ENCODE measurements at regions not wholly inside any gene's neighbourhood (a gene's known extent, or its start where the extent isn't known, plus 50 kb on each side); places are given as distances from the start of the nearest gene placed in this dataset.

DNA sequence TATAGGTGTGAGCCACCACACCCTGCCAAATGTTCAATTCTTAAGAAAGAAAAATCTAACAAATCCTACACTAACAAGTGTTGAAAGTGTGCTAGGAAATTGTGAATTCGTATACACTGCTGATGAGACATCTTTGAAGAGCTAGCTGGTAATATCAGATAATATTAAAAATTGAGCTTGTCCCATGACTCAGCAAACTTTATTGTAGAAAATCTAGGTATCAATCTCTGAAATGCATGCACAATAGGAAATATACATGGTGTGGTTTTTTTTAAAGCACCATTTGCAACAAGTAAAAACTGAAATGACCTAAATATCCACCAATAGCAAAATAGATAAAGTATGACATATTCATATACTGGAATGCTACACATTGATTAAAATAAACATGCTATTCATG lies 110.1 kb upstream of the NXT1 start (continued):
- TF ChIP-seq BHLHE40 (IDR thresholded peaks at IDR 0.05; ENCODE audit: borderline replicate concordance in 1 of 2, low read depth in 2 of 2, low read length in 1 of 2) (no peak), MTA3 (IDR thresholded peaks at IDR 0.05; ENCODE audit: borderline replicate concordance, low read length) (no peak), SMARCA5 (IDR thresholded peaks at IDR 0.05) (no peak)
- TF ChIP-seq, protein P1, sequence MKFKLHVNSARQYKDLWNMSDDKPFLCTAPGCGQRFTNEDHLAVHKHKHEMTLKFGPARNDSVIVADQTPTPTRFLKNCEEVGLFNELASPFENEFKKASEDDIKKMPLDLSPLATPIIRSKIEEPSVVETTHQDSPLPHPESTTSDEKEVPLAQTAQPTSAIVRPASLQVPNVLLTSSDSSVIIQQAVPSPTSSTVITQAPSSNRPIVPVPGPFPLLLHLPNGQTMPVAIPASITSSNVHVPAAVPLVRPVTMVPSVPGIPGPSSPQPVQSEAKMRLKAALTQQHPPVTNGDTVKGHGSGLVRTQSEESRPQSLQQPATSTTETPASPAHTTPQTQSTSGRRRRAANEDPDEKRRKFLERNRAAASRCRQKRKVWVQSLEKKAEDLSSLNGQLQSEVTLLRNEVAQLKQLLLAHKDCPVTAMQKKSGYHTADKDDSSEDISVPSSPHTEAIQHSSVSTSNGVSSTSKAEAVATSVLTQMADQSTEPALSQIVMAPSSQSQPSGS (IDR thresholded peaks at IDR 0.05; ENCODE audit: low read length): no peak

DNA sequence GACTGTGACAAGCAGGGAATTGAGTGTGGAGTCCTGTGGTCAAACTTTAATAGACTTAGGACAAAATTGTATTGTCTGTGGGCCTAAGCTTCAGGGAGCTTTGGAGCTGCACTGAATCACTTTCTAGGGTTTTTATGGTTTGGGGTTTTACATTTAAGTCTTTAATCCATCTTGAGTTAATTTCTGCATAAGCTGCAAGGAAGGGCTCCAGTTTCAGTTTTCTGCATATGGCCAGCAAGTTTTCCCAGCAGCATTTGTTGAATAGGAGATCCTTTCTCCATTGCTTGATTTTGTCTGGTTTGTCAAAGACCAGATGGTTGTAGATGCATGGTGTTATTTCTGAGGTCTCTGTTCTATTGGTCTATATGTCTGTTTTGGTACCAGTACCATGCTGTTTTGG lies 113.4 kb upstream of the NXT1 start:
- no TSS peak for BruUV-seq (replicated peaks)
- no peak for ATAC-seq
- H3K9ac ChIP-seq (ENCODE audit: control insufficient read depth, insufficient read depth, low read length): no peak overlapping the region
- TF ChIP-seq CHD1 (IDR thresholded peaks at IDR 0.05; ENCODE audit: low read depth, low read length): no peak
- TF ChIP-seq TCF12 (IDR thresholded peaks at IDR 0.05; ENCODE audit: low read depth, low read length): no peak
- TF ChIP-seq MEF2A (IDR thresholded peaks at IDR 0.05; ENCODE audit: insufficient read depth, low read depth, low read length): no peak
- no peak for TF ChIP-seq ATF7 (IDR thresholded peaks at IDR 0.05; ENCODE audit: low read depth)
- no peak for TF ChIP-seq ASH2L (IDR thresholded peaks at IDR 0.05; ENCODE audit: borderline replicate concordance, low read depth)
- no peak for TF ChIP-seq ZNF274 (IDR thresholded peaks at IDR 0.05; ENCODE audit: insufficient read depth, insufficient read length)
- TF ChIP-seq RELA (IDR thresholded peaks at IDR 0.05; ENCODE audit: borderline replicate concordance, partially characterized antibody): no peak
- no peak for TF ChIP-seq STAT1 (conservative IDR thresholded peaks at IDR 0.05)
- TF ChIP-seq ZNF24 (IDR thresholded peaks at IDR 0.05): no peak
- no peak for TF ChIP-seq RAD21 (IDR thresholded peaks at IDR 0.05; ENCODE audit: insufficient read depth, low read depth, low read length)
- TF ChIP-seq, protein P1 (IDR thresholded peaks at IDR 0.05; ENCODE audit: low read length): no peak
- TF ChIP-seq NR2F1 (conservative IDR thresholded peaks at IDR 0.05): no peak
- no peak for TF ChIP-seq IRF4 (IDR thresholded peaks at IDR 0.05; ENCODE audit: low read depth, low read length)
- TF ChIP-seq EP300 (IDR thresholded peaks at IDR 0.05; ENCODE audit: borderline replicate concordance in 1 of 2, control insufficient read depth in 1 of 2, low read depth in 2 of 2, low read length in 2 of 2): no peak
- TF ChIP-seq, protein P2, sequence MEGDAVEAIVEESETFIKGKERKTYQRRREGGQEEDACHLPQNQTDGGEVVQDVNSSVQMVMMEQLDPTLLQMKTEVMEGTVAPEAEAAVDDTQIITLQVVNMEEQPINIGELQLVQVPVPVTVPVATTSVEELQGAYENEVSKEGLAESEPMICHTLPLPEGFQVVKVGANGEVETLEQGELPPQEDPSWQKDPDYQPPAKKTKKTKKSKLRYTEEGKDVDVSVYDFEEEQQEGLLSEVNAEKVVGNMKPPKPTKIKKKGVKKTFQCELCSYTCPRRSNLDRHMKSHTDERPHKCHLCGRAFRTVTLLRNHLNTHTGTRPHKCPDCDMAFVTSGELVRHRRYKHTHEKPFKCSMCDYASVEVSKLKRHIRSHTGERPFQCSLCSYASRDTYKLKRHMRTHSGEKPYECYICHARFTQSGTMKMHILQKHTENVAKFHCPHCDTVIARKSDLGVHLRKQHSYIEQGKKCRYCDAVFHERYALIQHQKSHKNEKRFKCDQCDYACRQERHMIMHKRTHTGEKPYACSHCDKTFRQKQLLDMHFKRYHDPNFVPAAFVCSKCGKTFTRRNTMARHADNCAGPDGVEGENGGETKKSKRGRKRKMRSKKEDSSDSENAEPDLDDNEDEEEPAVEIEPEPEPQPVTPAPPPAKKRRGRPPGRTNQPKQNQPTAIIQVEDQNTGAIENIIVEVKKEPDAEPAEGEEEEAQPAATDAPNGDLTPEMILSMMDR (IDR thresholded peaks at IDR 0.05 in 2 of 3, conservative IDR thresholded peaks at IDR 0.05 in 1 of 3; ENCODE audit: control insufficient read depth in 2 of 3, extremely low read depth in 1 of 3, insufficient read depth in 1 of 3, low read depth in 3 of 3, low read length in 3 of 3): no peak
- no peak for TF ChIP-seq BHLHE40 (IDR thresholded peaks at IDR 0.05; ENCODE audit: borderline replicate concordance in 1 of 2, low read depth in 2 of 2, low read length in 1 of 2)
- TF ChIP-seq, protein P3, sequence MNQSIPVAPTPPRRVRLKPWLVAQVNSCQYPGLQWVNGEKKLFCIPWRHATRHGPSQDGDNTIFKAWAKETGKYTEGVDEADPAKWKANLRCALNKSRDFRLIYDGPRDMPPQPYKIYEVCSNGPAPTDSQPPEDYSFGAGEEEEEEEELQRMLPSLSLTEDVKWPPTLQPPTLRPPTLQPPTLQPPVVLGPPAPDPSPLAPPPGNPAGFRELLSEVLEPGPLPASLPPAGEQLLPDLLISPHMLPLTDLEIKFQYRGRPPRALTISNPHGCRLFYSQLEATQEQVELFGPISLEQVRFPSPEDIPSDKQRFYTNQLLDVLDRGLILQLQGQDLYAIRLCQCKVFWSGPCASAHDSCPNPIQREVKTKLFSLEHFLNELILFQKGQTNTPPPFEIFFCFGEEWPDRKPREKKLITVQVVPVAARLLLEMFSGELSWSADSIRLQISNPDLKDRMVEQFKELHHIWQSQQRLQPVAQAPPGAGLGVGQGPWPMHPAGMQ (IDR thresholded peaks at IDR 0.05; ENCODE audit: borderline replicate concordance): no peak
- no peaks in the 10 kb centered on the region for H3K4me1 ChIP-seq (ENCODE audit: control insufficient read depth, insufficient read depth, low read length)
- no peaks in the 10 kb centered on the region; the same call in 2 of the 3 replicates for H3K9me3 ChIP-seq (replicated peaks; ENCODE audit: control insufficient read depth, insufficient read depth, low read length)
- CTCF ChIA-PET: interaction anchor here (1.3 to 5.8 kb wide), 2 partner anchors 15 to 545 kb away, joined by 4 to 54 read pairs; no protein-coding TSS in a partner anchor
- H4K20me1 ChIP-seq (ENCODE audit: control insufficient read depth, insufficient read depth): no peaks in the 10 kb centered on the region
- H2AFZ ChIP-seq (ENCODE audit: control insufficient read depth, low read depth, low read length): no peak overlapping the region
- no peak for FAIRE-seq
- no peak overlapping the region for H3K4me3 ChIP-seq
- intact Hi-C loops (cut with micrococcal nuclease; ENCODE audit: unreplicated experiment): no loop called here
- DNase-seq (ENCODE audit: low read depth, low spot score): no peak
- SMC1A ChIA-PET (ENCODE audit: uncharacterized antibody, unreplicated experiment): no interaction called here
- RAD21 ChIA-PET (ENCODE audit: unreplicated experiment): no interaction called here
- in situ Hi-C loops (cut with MboI): loop anchor here (25.0 kb wide), 1 partner anchor 900 kb away; no protein-coding TSS in a partner anchor
- H3K36me3 ChIP-seq (ENCODE audit: control insufficient read depth in 2 of 2, insufficient read depth in 2 of 2, low read length in 1 of 2): no peaks in the 10 kb centered on the region
- no peaks in the 10 kb centered on the region for H3K79me2 ChIP-seq (ENCODE audit: control insufficient read depth, insufficient read depth, low read length)
- no peaks in the 10 kb centered on the region for H3K27me3 ChIP-seq (replicated peaks in 1 of 2; ENCODE audit: control insufficient read depth in 2 of 2, insufficient read depth in 2 of 2, low read length in 1 of 2)
- no peak overlapping the region for H3K27ac ChIP-seq (ENCODE audit: control insufficient read depth, insufficient read depth)
- no peak overlapping the region for H3K4me2 ChIP-seq (ENCODE audit: control insufficient read depth, insufficient read depth)
- POLR2A ChIA-PET: no interaction called here

All from GM12878 (cell line).